Mesendoderm (in vitro differentiated cells): ENCODE measurements at regions not wholly inside any gene's neighbourhood (a gene's known extent, or its start where the extent isn't known, plus 50 kb on each side); places are given as distances from the start of the nearest gene placed in this dataset.

ENCODE experiments used
- DNase-seq: peaks from one replicate; pipeline ENCODE4 v3.0.0; 2013
- H2AK5ac ChIP-seq: 2 replicates; pipeline ENCODE4 v1.6.1; 2013; ENCODE audit warnings: low read length, inconsistent platforms
- H2BK120ac ChIP-seq: 2 replicates; pipeline ENCODE4 v1.6.1; 2013; ENCODE audit warnings: low read depth, mild to moderate bottlenecking, low read length, moderate library complexity, mixed read lengths
- H2BK15ac ChIP-seq: replicated peaks from 2 replicates; pipeline ENCODE4 v1.6.1; 2013; ENCODE audit warnings: low read depth, mild to moderate bottlenecking, moderate library complexity
- H2BK5ac ChIP-seq: 2 replicates; pipeline ENCODE4 v1.6.1; 2013; ENCODE audit warnings: low read length, inconsistent platforms
- H3K18ac ChIP-seq: 2 replicates; pipeline ENCODE4 v1.6.1; 2013; ENCODE audit warnings: mild to moderate bottlenecking, low read length, mixed read lengths
- H3K23ac ChIP-seq: one replicate; pipeline ENCODE4 v1.6.1; 2013; ENCODE audit warnings: low read length
- H3K27ac ChIP-seq: 2 replicates; pipeline ENCODE4 v1.5.1; 2013; ENCODE audit warnings: low read depth, mild to moderate bottlenecking, inconsistent platforms, low read length, moderate library complexity
- H3K27me3 ChIP-seq: 2 replicates; pipeline ENCODE4 v1.6.1; 2013; ENCODE audit warnings: low read length, control low read depth, mild to moderate bottlenecking, inconsistent platforms; ENCODE audit not compliant: insufficient read depth, poor library complexity
- H3K36me3 ChIP-seq: 2 replicates; pipeline ENCODE4 v1.6.1; 2013; ENCODE audit warnings: low read length, inconsistent platforms; ENCODE audit not compliant: control insufficient read depth, insufficient read depth
- H3K4ac ChIP-seq: one replicate; pipeline ENCODE4 v1.6.1; 2013; ENCODE audit warnings: low read depth, mild to moderate bottlenecking, low read length, moderate library complexity
- H3K4me1 ChIP-seq: 2 replicates; pipeline ENCODE4 v1.6.1; 2013; ENCODE audit warnings: low read depth, low read length, inconsistent platforms; ENCODE audit not compliant: control insufficient read depth
- H3K4me2 ChIP-seq: 2 replicates; pipeline ENCODE4 v1.6.1; 2013; ENCODE audit warnings: low read length
- H3K4me3 ChIP-seq: 2 replicates; pipeline ENCODE4 v1.5.1; 2013; ENCODE audit warnings: mild to moderate bottlenecking, low read length
- H3K56ac ChIP-seq: one replicate; pipeline ENCODE4 v1.6.1; 2013; ENCODE audit warnings: low read length
- H3K79me1 ChIP-seq: 2 replicates; pipeline ENCODE4 v1.6.1; 2013; ENCODE audit warnings: low read length, inconsistent platforms
- H3K79me2 ChIP-seq: 2 replicates; pipeline ENCODE4 v1.6.1; 2013; ENCODE audit warnings: mild to moderate bottlenecking, low read length; ENCODE audit not compliant: control insufficient read depth, insufficient read depth
- H3K9ac ChIP-seq: 2 replicates; pipeline ENCODE4 v1.6.1; 2013; ENCODE audit warnings: low read length, inconsistent platforms
- H4K5ac ChIP-seq: one replicate; pipeline ENCODE4 v1.6.1; 2013; ENCODE audit warnings: low read length
- H4K8ac ChIP-seq: one replicate; pipeline ENCODE4 v1.6.1; 2013; ENCODE audit warnings: low read depth, mild to moderate bottlenecking, control low read depth, low read length, moderate library complexity
- WGBS: extraction: QIAGEN DNeasy Blood & Tissue Kit; methylation state at CpG from one replicate; pipeline ENCODE4 v1.1.7; 2013; ENCODE audit warnings: low lambda C conversion rate, missing lambda C conversion rate; ENCODE audit not compliant: insufficient coverage; ENCODE audit errors: extremely low coverage; 5-methylcytosine and 5-hydroxymethylcytosine counted together

- peaks cover 2% of the 10 kb centered on the region for H3K4me1 ChIP-seq
- no CpG with 5 or more reads among the region's 2 CpGs for WGBS
- no peaks in the 10 kb centered on the region for H3K27me3 ChIP-seq
- H3K27ac ChIP-seq, result no peak overlapping the region
- no peaks in the 10 kb centered on the region for H3K79me2 ChIP-seq
- H2AK5ac ChIP-seq, result no peak overlapping the region
- no peak overlapping the region for H2BK120ac ChIP-seq
- no peak overlapping the region for H2BK15ac ChIP-seq
- H3K56ac ChIP-seq, result no peak overlapping the region
- H3K4ac ChIP-seq, result no peak overlapping the region
- no peak overlapping the region for H3K18ac ChIP-seq
- no peak overlapping the region for H3K4me2 ChIP-seq
- H3K79me1 ChIP-seq, result no peaks in the 10 kb centered on the region
- no peak overlapping the region for H3K9ac ChIP-seq
- no peak overlapping the region for H3K23ac ChIP-seq
- no peak overlapping the region for H4K8ac ChIP-seq
- H2BK5ac ChIP-seq, result no peak overlapping the region
- DNase-seq, result no peak
- no peak overlapping the region for H4K5ac ChIP-seq
- H3K36me3 ChIP-seq, result no peaks in the 10 kb centered on the region
- no peak overlapping the region for H3K4me3 ChIP-seq
Observed at GRCh38 chr21:41098481-41099042, 69.4 kb upstream of the BACE2 start.

GRCh38 chr21:41100826-41101550, 67.0 kb upstream of the BACE2 start:
- Histone ChIP-seq H3K79me1 (no peaks in the 10 kb centered on the region), H3K4ac (no peak overlapping the region), H3K18ac (no peak overlapping the region), H2AK5ac (no peak overlapping the region), H2BK120ac (no peak overlapping the region), H4K8ac (no peak overlapping the region), H3K27ac (no peak overlapping the region), H3K23ac (no peak overlapping the region), H3K4me2 (no peak overlapping the region), H3K4me3 (no peak overlapping the region), H3K9ac (no peak overlapping the region), H3K4me1 (peaks cover 2% of the 10 kb centered on the region), H3K27me3 (no peaks in the 10 kb centered on the region), H2BK5ac (no peak overlapping the region), H4K5ac (no peak overlapping the region), H2BK15ac (no peak overlapping the region), H3K56ac (no peak overlapping the region), H3K36me3 (no peaks in the 10 kb centered on the region), H3K79me2 (no peaks in the 10 kb centered on the region)
- DNase-seq, result no peak
- WGBS, result no CpG with 5 or more reads among the region's 4 CpGs

GRCh38 chr21:41102281-41102680, 65.7 kb upstream of the BACE2 start:
- Histone ChIP-seq H3K4me1 (peaks cover 2% of the 10 kb centered on the region), H3K9ac (no peak overlapping the region), H3K27ac (no peak overlapping the region), H2BK15ac (no peak overlapping the region), H3K36me3 (no peaks in the 10 kb centered on the region), H3K4me2 (no peak overlapping the region), H3K4ac (no peak overlapping the region), H2BK120ac (no peak overlapping the region), H3K79me2 (no peaks in the 10 kb centered on the region), H3K56ac (peak overlapping the region; percentile 30), H4K5ac (no peak overlapping the region), H2AK5ac (no peak overlapping the region), H3K4me3 (no peak overlapping the region), H4K8ac (no peak overlapping the region), H3K18ac (no peak overlapping the region), H3K23ac (no peak overlapping the region), H2BK5ac (no peak overlapping the region), H3K79me1 (no peaks in the 10 kb centered on the region), H3K27me3 (no peaks in the 10 kb centered on the region)
- WGBS, result no CpG with 5 or more reads among the region's 6 CpGs
- DNase-seq, result peak; percentile 40

- Histone ChIP-seq H3K4me2 (no peak overlapping the region), H2BK5ac (no peak overlapping the region), H3K4ac (no peak overlapping the region), H3K56ac (no peak overlapping the region), H2BK15ac (no peak overlapping the region), H2AK5ac (no peak overlapping the region), H3K27me3 (no peaks in the 10 kb centered on the region), H3K4me3 (no peak overlapping the region), H2BK120ac (no peak overlapping the region), H3K18ac (no peak overlapping the region), H4K5ac (no peak overlapping the region), H4K8ac (no peak overlapping the region), H3K4me1 (peaks cover under 1% of the 10 kb centered on the region), H3K9ac (no peak overlapping the region), H3K79me2 (no peaks in the 10 kb centered on the region), H3K23ac (no peak overlapping the region), H3K79me1 (no peaks in the 10 kb centered on the region), H3K27ac (no peak overlapping the region), H3K36me3 (no peaks in the 10 kb centered on the region)
- no peak for DNase-seq
- no CpG with 5 or more reads among the region's 11 CpGs for WGBS
Observed at GRCh38 chr21:41107602-41108001, 60.4 kb upstream of the BACE2 start.

- Histone ChIP-seq H3K27me3 (no peaks in the 10 kb centered on the region), H2BK5ac (no peak overlapping the region), H3K18ac (no peak overlapping the region), H3K4me3 (no peak overlapping the region), H3K4ac (no peak overlapping the region), H4K8ac (no peak overlapping the region), H2BK15ac (no peak overlapping the region), H4K5ac (no peak overlapping the region), H2BK120ac (no peak overlapping the region), H2AK5ac (no peak overlapping the region), H3K9ac (no peak overlapping the region), H3K56ac (no peak overlapping the region), H3K79me2 (no peaks in the 10 kb centered on the region), H3K36me3 (no peaks in the 10 kb centered on the region), H3K4me2 (no peak overlapping the region), H3K27ac (no peak overlapping the region), H3K79me1 (no peaks in the 10 kb centered on the region), H3K23ac (no peak overlapping the region), H3K4me1 (peaks cover 6% of the 10 kb centered on the region)
- WGBS, result no CpG with 5 or more reads among the region's 17 CpGs
- DNase-seq, result no peak
Observed at GRCh38 chr21:41108668-41109585, 59.0 kb upstream of the BACE2 start.
